T-helper 22 cell (primary cell): ENCODE measurements at regions not wholly inside any gene's neighbourhood (a gene's known extent, or its start where the extent isn't known, plus 50 kb on each side); places are given as distances from the start of the nearest gene placed in this dataset.
"Not testable (repeated sequence)": the region's sequence is repeated elsewhere in the genome, so short reads cannot be mapped to it uniquely, and the experiment has no call there.

Experiments used
- DNase-seq: peaks from one replicate; pipeline ENCODE4 v3.0.0-alpha.2; 2020; ENCODE audit warnings: low read depth

DNA sequence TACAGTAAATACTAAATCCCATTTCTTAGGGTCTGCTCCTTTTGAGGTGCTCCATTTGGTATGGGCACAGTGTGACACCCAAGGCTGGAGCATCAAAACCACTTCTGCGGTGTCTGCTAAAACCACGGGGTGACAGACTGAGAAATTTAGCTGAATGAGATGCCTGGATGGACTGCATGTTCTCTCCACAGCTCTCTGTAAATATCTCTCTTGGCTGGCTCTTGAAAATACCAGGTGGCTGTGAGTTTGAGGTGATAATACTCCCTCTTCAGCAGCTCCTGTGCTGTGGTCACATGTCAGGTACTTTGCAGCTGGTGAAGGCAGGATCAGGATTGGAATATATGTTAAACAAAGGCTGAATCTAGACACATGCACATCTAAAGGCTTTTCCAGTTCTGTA is 93.7 kb upstream of the SIMC1 start:
- no peak for DNase-seq

DNA sequence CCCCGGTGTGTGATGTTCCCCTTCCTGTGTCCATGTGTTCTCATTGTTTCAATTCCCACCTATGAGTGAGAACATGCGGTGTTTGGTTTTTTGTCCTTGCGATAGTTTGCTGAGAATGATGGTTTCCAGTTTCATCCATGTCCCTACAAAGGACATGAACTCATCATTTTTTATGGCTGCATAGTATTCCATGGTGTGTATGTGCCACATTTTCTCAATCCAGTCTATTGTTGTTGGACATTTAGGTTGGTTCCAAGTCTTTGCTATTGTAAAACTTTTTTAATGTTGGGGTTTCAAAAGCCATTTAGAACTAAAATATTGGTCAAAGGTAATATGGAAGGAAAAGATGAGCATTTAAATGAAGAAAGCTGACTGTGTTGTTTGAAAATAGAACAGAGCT is 88.3 kb upstream of the SIMC1 start:
- DNase-seq, result not testable (repeated sequence)

DNA sequence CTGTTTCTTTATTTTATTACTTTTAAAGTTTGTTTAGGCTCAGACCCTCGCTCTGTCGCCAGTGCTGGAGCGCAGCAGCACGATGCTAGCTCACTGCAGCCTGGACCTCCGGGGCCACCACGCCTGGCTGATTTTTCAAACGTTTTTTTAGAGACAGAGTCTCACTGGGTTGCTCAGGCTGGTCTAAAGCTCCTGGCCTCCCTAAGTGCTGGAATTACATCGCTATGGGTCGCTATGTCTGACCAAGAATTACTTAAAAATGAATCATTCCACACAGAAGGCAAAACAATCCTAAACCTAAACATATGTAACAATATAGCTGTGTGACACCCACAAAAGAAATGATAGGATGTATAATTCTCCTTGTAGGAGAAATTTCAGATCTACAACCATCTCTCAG is 86.9 kb upstream of the SIMC1 start:
- DNase-seq, result no peak

DNA sequence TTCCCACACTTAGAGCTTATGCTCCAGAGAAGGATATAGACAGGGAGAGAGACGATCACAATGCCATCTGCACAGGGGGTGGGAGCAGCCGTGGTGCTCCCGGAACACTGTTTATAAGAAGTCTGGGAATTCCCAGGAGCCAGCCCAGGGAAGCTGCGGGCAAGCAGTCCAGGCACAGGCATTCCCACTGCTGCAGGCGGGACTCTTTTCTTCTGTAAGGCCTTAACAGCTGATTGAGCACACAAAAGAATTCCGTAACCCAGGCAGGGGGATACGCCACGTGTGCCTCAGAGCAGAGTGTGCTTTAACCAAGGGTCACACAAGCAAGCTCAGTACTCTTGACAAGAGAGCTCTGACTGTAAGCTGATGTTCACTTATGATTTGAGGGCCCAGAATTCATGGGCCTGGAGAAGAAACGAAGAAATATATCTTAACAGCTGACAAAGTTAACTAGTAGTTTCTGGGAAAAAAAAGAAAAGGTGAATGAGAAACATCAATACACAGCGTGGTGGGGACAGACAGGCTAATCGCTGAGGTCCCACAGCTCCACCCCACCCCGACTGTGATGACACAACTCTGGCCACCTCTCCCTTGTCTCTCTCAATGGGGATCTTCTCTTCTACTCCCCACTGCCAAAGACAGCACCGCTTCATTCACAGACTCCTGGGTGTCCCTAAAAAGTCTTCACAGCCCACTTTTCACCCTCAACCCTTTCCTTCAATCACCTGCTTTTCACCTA is 85.9 kb upstream of the SIMC1 start:
- no peak for DNase-seq

DNA sequence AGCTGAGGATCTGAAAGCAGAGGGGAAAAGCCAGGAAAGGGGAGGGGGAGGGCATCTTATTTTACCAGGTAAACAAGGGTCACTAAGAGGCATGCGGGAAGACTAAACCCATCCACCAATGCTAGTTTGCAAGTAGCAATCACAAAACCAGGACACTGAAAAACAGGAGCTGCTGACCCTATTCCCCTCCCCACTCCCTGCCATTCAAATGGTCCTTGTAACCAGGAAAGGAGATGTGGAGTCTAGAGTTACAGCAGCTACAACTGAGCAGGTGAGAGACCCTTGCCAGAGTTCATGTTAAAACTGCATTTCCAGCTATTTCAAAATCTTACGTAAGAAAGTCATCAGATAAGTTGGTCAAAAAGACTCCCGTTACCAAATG is 85.3 kb upstream of the SIMC1 start:
- DNase-seq, result no peak

DNA sequence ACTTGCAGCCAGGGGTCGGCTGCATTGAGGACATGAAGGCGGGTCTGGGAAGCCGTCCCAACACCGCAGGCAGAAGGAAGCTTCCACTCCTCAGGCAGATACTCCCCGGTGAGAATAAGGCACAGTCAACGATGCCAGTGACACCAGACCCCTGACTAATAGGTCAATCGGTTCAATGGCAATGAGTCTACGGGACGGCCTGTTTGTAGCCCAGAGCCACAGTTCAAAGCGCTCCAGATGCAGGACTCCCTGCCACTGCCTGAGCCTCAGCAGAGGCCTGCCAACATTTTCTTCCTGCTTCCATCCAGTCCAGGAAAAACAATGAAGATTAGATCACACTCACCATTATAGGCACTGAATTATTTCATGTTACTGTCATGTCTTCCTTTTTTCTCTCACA is 84.5 kb upstream of the SIMC1 start:
- no peak for DNase-seq

DNA sequence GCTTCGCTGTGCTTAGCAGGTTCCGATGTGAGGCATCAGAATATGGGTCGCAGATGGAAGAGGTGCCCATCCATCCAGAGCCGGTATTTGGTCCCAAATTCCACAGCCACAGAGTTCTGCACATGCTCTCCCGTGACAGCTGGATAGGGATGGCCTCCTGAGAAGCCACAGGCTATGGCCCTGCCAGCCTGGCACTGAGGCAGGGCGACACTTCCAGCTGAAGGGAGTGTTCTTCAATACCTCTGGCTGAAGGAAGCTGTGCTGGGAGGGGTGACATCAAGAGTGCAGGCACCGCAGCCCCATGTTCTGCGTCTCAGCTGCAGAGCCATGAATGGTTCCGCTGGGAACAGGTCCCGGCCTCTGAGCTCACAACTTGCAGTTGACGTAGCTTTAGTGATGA is 83.4 kb upstream of the SIMC1 start:
- no peak for DNase-seq

DNA sequence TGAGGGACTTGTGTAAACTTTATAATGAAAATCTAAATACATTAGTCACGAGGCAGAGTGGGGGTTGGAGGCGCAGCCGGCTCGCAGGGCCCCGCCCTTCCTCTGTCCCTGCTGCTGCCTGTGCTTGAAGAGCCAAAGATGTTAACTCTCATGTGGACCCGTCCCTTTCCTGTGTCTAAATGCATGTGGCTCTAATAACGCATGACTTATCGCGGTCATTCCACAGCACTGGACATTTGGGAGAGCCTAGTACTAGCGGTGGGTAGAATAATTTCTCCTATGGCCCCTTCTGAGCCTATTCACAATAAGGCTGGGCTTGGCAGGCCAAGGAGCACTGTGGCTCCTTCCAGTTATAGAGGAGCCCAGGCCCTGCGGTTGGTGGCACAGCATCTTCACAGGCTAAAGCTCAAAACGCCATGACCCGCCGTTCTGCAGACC is 82.3 kb upstream of the SIMC1 start:
- no peak for DNase-seq

DNA sequence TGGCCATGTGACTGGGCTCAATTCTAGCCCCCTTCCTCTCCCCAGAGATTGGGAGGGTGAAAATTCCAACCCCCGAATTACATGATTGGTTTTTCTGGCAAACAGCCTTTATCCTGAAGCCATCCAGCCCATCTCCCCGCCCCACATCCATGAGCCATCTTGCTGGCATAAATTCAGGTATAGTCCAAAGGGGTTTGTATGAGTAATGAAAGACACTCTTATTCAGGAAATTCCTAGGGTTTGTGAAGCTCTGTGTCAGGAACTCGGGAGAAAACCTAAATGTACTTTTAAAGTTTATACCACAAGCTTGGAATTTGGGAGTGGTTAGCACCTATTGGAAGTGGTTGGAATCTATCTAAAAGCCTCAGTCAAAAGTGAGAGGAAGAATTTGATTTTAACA is 80.6 kb upstream of the SIMC1 start:
- no peak for DNase-seq

DNA sequence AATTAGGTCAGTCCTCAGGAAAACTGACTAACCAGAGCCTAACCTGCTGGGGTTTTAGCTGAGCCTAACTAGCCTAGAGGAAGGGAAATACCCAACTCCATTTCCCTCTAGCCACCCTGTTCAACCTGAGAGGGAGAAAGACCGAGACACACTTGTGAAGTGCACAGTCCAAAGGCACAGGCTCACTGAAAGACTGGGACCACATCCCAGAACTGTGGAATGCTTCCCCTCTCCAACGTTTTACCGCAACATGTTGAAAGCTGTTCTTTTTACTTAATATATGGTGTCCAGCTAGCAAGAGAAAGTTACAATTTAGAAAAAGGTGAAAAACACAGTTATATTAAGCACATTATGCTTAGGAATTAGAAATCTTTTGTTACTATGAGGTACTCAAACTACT is 76.8 kb upstream of the SIMC1 start:
- no peak for DNase-seq

DNA sequence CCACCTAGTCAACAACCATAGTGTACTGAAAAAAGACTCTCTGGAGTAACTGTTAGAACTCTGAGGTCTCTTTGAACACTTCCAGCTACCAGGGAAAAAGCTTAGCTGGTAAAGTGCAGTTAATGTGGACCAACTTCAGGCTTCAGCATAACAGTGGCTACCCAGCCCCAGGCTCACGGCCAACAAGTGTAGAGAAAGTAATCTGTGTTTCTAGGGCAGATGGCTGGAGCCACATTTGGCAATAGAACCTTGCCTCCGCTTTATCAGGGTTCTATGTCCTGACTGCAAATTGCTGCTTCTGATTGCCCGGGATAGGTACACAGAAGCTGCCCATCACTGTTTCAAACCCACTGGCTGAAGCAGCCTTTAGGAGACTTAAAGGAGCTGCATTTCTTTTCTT is 76.0 kb upstream of the SIMC1 start:
- no peak for DNase-seq

DNA sequence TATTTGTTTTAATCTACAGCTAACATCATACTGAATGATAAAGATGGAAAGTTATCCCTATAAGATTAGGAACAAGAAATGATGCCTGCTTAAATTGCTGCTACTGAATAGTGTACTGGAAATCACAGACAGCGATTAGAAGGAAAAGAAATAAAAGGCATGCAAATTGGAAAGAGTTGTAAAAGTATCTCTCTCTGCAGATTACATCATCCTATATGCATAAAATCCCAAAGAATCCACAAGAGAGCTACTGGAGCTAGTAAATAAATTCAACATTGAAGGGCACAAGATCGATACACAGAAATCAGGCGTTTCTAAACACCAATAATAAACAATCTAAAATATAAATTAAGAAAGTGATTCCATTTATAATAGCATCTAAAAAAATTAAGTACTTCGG is 75.3 kb upstream of the SIMC1 start:
- no peak for DNase-seq

DNA sequence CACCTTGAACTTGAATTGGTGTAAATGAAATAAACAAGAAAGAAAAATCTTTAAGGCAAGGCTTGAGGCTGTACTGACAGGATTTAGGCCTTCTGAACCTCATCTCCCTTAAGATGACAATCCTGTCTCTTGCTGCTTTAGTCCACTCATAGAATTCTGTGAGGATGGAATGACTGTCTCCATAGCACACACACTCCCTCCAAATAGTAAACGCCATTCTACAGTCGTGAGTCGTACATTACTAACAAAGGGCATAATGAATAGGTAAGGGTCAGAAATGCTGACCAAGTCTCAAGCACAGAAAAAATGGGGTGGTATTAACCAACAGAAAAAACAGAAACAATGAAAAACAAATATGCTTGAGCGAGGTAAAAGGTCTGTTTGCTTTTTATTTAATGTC is 71.8 kb upstream of the SIMC1 start:
- no peak for DNase-seq

DNA sequence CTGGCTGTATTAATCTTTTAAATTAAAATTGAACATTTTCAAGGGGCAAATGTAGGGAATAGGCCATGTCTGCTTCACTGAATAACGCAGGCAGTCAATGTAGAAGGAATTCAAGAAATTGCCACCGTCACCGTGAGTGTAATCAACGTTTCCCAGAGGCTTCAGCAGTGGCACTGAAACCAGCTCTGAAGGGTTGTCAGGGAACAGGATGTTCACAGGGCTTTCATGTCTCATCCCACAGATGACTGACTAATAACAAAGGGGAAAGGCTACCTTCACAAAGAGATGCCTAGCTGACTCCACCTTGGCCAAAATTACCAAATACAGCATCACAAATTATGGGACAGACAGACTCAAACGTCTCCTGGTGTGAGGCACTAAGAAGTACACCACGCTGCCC is 70.4 kb upstream of the SIMC1 start:
- DNase-seq, result no peak

DNA sequence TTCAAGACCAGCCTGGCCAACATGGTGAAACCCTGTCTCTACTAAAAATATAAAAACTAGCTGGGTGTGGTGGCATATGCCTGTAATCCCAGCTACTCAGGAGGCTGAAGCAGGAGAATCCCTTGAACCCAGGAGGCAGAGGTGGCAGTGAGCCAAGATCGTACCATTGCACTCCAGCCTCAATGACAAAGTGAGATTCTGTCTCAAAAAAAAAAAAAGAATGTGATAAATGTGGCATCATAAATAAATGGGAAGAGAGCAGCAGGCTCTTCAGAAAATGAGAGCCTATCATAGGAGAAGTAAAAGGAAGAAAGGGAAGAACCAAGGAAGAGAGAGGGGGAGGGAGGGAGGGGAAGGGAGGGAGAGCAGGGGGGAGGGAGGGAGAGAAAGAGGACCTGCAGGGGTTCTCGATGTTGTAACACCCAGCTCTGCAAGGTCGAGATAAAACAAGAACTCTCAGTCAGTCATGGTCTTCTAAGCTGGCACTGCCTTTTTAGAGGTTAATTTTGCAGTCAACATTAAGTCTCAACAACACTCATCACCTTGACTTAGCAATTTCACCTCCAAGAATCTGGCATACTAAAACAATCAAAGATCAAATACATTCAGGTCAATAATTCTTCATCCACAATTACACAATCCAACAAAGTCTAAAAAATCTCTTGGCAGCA is 68.7 kb upstream of the SIMC1 start:
- DNase-seq, result no peak

DNA sequence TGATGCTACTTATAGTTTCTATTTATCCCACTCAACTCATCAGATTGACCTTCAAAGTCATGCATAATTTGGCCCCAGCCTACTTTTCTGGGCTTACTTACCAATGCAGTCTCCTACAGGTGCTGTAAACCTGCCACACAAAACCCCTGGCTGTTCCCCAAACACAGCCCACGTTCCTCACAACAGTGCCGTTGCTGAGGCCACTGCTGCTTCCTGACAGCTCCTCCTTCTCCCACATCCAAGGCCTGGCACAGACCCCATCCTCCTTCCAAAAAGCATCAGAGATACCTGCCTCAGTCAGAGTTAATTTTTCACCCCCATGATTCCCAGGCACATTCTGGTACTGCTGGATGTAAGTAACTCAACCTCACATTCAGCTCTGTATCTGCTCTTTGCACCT is 68.1 kb upstream of the SIMC1 start:
- DNase-seq, result no peak

DNA sequence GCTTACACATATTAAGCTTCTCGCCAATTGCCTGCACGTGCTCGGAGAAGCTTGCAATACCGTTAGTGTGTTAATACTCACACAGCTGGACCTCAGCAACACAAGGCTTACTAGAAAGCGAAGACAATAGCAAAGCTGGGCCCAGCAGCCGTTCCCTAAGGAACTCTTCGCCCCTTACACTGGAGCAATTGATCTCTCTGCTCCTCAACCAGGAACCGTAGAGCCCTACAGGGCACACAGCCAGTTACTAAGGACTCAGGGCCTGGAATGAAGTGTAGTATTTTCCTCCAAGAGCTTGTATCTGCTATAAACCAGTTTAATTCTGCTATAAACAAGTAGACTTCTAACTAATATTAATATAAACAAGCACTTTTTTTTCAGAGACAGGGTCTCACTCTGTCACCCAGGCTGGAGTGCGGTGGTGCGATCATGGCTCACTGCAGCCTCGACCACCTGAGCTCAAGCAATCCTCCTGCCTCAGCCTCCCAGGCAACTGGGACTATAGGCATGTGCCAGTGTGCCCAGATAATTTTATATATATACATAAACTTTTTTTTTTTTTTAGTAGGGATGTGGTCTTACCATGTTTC is 67.0 kb upstream of the SIMC1 start:
- DNase-seq, result no peak

DNA sequence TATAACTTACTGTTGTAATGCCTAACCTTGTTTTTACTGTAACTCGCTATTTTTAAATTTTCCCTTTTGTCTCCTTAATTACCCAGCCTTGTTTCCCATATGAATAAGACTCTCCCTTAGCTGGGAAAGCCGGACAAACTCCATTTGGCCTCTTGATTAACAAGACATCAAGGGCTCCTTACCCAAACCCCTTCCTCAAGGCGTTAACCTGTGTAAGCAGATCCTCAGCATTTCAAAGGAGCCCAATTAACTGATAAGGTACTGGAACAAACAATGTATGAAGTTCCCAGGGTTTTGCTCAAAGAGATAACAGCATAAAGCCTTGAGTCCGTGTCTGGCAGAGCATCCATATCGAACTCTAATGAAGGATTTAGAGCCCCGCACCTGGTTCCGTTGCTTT is 66.0 kb upstream of the SIMC1 start:
- DNase-seq, result no peak

DNA sequence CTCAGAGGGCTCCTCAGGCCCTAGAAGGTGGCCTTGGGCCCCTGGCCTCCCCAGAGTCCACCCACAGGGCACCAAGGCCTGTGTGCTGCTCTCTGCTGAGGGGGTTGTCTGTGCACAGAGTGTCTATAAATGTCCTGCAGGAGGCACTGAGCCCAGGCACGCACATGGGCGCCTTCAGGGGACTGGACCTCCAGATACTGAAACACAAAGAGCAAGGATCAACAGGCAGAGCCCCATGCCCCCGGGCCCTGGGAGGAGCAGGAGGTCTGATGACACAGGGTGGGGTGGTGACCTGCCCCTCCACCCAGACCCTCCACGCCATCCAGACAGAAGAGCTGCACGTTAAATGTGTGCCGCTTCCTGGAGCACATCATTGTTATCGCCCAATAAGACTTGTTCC is 64.6 kb upstream of the SIMC1 start:
- DNase-seq, result no peak

DNA sequence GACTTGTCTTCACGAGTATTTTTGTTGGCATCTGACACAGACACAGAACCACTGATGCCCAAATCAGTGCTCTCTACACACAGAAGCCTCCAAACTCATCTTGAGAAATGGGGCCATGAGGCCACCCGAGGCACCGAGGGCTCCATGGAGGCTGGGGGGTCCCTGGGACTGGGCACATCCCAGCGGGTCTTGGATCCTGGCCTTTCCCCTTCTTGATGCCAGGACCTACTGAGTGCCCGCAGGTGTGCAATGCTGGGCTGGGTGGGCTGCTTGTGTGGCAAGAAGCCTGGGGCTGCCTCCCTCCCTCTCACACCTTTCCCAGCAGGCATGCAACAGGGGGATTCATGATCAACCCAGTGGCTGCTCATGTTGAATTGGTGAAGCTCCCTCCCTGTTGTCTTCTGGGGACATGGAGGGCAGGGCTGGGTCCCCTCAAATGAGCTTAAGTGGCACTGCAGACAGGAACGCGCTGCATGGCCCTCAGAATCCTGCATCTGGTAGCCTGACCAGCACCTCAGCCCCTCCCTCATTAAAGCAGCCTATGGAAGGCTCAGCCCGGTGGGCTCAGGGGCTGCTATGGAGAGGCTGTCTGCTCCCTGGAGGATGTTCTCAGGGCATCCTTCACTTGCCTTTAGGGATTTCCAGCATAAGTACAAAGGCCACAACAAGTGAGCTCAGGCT is 63.7 kb upstream of the SIMC1 start:
- no peak for DNase-seq

DNA sequence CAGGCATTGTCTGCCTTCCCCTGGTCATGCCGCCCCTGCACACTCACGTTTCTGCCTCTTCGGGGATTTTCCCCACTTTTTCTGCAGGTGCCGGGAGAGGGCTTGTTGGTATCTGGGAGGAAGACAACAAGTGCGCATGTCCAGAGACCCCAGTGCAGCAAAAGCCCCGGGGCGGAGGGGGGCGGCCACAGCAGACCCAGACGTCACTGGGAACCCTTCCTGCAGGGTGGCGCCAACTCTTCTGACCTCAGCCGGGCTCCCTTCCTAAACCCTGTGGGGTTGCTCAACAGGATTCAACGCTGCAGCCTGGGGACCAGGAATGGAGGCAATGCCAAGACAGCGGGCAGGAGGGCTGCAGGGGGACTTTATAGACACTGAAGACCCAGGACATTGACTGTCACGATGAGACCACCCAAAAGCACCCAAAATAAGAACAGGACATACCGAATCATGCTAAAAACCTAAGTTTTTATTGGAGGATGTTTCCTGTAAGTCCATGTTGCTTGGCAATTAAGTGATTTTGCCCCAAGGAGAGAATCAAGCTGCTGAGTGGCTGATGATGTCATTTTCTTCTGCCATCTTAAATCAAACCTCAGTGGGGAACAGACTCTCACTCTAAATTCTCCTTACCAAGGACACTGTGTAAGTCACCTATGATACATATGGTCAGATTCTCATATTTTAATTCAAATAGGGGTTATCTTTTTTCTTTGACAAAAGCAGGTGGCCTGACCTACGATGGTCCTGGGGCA is 62.9 kb upstream of the SIMC1 start:
- no peak for DNase-seq

DNA sequence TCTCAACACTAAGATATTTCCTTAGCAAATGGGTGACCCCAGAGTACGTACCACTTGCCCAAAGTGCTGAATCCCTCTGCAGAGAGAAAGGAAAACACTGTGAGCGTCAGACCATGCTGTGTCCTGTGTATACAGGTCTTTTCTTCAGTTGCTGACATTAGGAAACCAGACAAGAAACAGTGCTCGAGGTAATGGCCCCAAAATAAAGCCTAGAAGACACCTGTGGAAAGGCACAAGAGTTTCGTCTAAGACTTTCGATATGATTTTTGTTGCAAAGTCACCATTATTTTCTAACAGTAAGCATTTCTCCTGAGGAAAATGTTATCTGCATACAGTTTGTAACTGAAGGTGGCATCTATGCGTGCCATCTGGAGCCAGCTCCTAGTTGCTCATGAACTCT is 62.0 kb upstream of the SIMC1 start:
- no peak for DNase-seq
